CD4-positive, alpha-beta T cell treated with Interleukin-6 at 100 ng/mL for 8 hours (primary cell): ENCODE measurements at regions not wholly inside any gene's neighbourhood (a gene's known extent, or its start where the extent isn't known, plus 50 kb on each side); places are given as distances from the start of the nearest gene placed in this dataset.
"Not testable (repeated sequence)": the region's sequence is repeated elsewhere in the genome, so short reads cannot be mapped to it uniquely, and the experiment has no call there.

Experiments used
- DNase-seq: peaks from one replicate; pipeline ENCODE4 v3.0.0-alpha.2; 2020; ENCODE audit warnings: mixed read lengths, low spot score

GRCh38 chr6:28623242-28623641, 97.6 kb downstream of the GPX5 start:
- DNase-seq, result not testable (repeated sequence)

DNA sequence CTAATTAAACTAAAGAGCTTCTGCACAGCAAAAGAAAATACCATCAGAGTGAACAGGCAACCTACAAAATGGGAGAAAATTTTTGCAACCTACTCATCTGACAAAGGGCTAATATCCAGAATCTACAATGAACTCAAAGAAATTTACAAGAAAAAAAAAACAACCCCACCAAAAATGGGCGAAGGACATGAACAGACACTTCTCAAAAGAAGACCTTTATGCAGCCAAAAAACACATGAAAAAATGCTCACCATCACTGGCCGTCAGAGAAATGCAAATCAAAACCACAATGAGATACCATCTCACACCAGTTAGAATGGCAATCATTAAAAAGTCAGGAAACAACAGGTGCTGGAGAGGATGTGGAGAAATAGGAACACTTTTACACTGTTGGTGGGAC, 100.7 kb downstream of the GPX5 start:
- not testable (repeated sequence) for DNase-seq

- DNase-seq, result no peak
These were observed 106.7 kb downstream of the GPX5 start for GRCh38 chr6:28632326-28632851.

DNA sequence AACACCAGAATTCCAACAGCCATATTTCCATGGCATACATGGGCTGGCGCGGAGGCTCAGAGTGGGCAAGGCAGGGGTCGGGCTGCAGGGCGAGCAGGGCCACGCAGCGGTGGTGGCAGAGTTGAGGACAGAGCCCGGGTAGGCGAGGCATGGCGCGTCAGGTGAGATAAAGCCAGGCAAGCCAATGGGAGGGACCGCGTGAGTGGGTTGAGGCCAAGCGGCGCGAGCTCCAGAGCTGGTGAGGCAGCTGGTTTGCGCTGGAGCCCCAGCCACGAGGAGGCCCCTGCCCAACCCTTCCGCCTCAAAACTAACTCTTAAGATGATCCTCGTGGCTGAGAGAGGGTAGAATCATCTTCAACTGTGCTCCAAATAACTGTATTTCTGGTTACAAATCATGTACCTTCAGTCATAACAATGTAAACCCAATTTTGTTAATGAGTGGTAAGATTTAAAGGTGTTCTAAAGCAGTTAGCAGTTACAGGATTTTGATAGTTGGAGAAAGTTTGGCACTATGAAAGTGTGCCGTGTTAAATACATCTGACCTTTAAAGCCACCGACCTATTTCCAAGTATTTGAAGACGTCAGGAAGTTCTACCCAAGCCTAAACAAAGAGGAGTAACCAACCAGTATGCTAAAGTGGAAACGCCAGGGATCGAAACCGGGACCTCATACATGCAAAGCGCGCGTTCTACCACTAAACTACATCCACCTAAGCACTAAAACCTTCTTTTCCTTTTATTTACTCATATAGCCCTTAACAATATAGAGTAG, 107.9 kb downstream of the GPX5 start:
- no peak for DNase-seq

GRCh38 chr6:28634411-28634760, 108.7 kb downstream of the GPX5 start:
- no peak for DNase-seq

DNA sequence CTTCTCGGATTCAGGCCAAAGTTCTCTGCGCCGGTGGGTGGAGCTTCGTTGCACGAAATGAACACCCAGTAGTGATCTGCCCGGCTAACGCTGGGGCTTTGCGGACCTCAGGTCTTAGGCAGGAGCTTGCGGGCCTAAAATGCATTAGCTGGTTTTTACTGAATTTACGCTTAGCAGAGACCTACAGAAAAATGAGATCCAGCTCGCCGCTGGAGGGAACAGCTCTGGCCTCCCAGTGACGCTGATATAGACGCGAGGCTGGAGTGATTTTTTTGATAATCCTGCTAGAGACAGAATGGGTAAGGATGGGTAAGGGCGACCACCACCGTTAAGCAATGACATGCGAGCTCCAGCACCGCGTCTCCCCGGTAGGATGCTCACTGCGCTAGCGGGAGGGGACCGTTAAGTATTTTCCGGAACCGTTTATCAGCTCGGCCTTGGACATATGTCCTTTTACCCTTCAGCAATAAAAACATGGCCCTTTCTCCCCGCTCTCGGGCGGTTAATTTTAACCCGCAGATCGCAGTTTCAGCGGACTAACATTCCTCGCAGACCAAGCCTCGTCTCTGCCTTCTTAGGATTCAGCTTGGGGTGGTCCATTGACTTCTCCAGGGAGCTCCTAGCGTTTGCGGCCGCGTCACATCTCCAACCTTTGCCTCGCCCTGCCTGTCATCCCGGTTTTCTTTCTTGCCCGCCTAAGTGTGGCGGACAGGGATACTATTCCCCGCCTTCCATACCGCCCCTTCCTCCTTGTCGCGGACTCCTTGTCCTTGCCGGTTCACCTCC, 109.3 kb downstream of the GPX5 start:
- DNase-seq, result no peak

DNA sequence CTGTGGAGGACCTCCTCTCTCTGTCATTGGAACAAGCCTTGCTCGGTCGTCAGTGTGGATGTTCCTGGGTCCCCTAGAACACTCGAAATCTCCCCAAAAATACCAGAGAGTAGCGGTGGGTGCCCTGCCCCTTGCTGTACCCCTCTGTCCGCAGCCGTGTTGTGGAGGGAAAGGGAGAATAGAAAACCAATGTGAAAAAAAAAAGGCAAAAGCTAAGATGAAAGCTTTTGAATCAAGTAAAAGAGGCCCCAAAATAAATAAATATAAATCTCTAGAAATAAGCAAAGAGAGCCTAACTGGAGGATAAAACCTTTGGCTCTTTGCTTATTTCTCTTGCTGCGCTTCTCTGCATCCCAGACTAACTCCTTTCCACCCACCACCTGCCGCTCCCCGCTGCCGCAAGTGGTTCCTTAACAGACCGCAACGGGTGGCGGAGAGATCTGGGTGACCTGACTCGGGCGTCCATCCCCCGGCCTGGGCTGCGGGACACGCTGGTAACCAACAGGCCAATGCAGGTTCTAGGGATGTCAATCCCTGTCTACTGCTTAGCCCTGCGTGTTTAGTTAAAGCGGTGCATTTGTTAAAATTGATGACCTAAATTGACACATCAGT, 110.0 kb downstream of the GPX5 start:
- no peak for DNase-seq

DNA sequence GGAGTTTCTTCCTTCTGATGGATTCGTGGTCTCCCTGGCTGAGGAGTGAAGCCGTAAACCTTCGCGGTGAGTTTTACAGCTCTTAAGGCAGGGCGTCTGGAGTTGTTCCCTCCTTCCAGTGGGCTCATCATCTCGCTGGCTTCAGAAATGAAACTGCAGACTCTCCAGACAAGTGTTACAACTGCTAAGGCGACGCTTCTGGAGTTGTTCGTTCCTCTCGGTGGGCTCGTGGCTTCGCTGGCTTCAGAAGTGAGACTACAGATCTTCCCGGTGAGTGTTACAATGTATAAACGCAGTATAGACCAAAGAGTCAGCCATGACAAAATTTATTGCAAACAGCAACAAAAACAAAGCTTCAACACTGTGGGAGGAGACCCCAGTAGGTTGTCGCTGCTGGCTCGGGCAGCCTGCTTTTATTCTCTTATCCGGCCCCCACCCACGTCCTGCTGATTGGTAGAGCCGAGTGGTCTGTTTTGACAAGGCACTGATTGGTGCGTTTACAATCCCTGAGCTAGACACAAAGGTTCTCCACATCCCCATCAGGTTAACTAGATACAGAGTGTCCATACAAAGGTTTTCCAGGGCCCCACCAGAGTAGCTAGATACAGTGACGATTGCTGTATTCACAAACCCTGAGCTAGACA, 113.2 kb downstream of the GPX5 start:
- no peak for DNase-seq

DNA sequence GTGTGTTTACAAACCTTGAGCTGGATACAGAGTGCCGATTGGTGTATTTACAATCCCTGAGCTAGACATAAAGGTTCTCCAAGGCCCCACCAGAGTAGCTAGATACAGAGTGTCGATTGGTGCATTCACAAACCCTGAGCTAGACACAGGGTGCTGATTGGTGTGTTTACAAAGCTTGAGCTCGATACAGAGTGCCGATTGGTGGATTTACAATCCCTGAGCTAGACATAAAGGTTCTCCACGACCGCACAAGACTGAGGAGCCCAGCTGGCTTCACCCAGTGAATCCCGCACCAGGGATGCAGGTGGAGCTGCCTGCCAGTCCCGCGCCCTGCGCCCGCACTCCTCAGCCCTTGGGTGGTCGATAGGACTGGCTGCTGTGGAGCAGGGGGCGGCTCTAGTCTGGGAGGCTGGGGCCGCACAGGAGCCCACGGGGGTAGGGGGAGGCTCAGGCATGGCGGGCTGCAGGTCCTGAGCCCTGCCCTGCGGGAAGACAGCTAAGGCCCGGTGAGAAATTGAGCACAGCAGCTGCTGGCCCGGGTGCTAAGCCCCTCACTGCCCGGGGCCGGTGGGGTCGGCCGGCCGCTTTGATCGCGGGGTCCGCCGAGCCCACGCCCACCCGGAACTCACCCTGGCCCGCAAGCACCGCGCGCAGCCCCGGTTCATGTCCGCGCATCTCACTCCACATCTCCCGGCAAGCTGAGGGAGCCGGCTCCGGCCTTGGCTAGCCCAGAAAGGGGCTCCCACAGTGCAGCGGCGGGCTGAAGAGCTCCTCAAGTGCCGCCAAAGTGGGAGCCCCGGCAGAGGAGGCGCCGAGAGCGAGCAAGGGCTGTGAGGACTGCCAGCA, 114.0 kb downstream of the GPX5 start:
- not testable (repeated sequence) for DNase-seq

GRCh38 chr6:28643017-28643740, 117.5 kb downstream of the GPX5 start:
- no peak for DNase-seq

DNA sequence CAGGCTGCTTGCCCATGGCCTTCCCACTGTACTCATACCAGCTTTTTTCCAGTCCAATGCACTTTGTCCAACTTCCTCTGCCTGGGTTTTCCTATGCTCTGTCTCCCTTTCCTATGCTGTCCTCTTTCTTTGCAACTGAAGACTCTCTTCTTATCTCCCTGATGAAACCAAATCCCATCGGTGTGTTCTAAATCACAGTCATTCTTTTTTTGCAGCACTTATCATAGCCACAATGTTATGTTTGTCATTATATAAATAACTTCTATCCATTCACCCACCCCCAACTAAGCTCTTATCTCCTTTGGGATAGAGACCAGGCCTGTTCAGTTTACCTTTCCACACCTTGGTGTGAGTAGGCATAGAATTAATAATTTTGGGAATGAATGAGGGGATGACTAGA, 121.0 kb downstream of the GPX5 start:
- DNase-seq, result no peak

DNA sequence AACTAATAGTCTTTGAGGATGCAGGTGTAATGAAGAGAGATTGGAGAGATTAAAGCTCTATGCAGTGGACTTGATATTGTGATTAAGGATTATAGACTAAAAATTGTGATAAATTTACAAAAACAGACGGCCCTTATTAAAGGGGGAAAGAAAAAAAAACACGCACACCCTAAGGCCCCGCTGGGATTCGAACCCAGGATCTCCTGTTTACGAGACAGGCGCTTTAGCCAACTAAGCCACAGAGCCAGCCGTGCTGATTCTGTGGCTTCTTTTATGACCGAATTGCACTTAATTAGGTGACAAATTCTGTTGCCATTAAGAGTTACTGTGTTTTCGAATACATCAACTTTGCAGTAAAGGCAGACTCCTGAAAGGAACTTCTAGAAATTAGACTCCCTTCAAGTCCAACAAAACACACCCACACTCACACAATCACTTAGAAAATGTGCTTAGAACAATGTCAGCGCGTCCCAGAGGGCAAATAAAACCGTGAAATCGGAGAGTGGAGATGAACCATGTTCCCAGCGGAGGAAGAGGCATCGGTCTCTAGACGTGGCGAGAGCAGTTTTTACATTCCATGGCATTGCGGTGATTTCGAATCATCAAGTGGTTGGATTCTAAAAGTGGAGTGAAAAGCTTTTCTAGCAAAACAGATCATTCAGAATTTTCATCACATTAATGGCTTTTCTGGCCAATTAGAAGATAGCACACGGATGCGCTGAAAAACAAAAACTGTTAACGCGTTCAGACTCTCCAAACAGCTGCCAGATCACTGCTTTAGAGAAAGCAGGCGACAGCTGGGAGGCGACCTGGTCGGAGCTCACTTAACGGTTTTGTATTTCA, 122.6 kb downstream of the GPX5 start:
- peak; percentile 8 for DNase-seq

DNA sequence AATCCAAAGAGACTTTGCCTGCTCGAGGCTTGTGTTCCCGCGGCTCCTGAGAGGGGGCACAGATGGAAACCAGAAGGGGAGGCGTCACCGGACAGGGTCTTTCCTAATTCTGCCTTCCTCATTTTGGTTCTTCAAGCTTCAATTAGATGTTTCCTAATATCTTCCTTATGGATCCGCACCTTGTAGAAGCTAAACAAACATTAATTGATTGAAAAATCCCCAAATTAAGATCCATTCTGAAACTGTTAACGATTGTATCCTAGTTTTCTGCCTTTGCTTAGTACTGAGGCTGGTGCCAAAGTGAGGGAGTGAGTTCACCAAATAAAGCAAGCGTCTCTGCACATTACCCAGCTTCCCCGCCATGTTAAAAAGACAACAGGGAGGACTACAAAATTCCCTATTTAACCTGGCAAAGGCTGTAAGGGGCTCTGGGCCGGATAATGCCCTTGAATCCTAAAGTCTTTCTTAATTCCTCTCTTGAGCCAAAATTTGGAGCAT, 123.2 kb downstream of the GPX5 start:
- DNase-seq, result no peak

- no peak for DNase-seq
These were observed 125.5 kb downstream of the GPX5 start for GRCh38 chr6:28651161-28651560.

DNA sequence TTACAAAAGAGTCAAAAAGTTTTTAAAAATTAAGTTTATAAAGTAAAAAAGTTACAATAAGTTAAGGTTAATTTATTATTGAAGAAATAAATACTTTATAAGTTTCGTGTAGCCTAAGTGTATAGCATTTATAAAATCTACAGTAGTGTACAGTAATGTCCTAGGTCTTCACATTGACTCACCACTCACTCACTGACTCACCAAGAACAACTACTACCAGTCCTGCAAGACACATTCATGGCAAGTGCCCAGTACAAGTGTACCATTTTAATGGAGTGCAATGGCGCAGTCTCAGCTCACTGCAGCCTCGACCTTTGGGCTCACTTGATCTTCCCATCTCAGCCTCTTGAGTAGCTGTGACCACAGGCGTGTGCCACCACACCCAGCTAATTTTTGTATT, 128.2 kb downstream of the GPX5 start:
- DNase-seq, result no peak

DNA sequence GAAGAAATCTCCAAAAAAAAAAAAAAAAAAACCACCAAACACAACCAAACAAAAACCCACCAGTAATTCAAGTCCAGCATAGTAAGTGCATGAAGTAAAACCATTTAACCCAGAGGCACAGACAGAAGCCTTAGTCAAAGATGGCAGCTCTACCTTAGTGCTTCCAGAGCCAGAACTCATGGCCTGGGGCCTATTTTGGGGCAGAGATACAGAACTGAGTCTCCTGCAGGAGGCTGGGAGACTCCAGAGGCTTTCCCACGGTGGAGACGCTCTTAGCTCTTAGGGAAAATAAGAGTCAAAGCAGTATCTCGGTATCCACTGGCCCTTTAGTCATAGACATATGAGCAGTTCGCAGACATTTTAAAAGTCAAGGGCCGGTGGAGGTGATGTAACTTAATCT, 129.5 kb downstream of the GPX5 start:
- DNase-seq, result no peak

GRCh38 chr6:28656715-28657114, 131.0 kb downstream of the GPX5 start:
- no peak for DNase-seq

GRCh38 chr6:28657381-28657768, 131.7 kb downstream of the GPX5 start:
- DNase-seq, result no peak

- peak; percentile 6 for DNase-seq
These were observed 132.2 kb downstream of the GPX5 start for GRCh38 chr6:28657769-28658465.
